Activated CD4-positive, alpha-beta T cell treated with anti-CD3 and anti-CD28 coated beads for 48 hours (primary cell): ENCODE measurements at regions not wholly inside any gene's neighbourhood (a gene's known extent, or its start where the extent isn't known, plus 50 kb on each side); places are given as distances from the start of the nearest gene placed in this dataset.
A peak's percentile ranks its signal among the peaks of the same experiment; 100 is the strongest.

ENCODE experiments used
- DNase-seq: peaks from one replicate; pipeline ENCODE4 v3.0.0-alpha.2; 2020

GRCh38 chr3:159887168-159887567, 101.5 kb upstream of the IL12A start:
- DNase-seq: no peak

DNA sequence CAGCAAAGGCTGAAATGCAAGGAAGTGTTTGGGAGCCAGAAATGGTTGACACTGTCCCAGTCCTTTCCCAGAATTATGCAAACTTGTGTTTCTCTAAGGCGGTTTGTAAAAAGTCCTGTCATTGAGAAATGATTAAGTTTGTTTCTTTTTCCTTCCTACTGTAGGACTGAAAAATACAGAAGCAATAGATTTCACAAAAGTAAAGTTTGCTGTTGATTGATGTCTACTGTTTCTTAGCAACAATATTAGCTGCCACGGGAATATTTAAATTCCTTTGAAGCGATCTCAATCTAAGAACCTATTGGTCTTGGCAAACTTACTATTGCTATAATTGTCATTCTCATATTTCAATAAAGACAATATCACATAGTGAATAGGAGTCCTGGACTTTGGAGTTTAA, 100.7 kb upstream of the IL12A start:
- no peak for DNase-seq

DNA sequence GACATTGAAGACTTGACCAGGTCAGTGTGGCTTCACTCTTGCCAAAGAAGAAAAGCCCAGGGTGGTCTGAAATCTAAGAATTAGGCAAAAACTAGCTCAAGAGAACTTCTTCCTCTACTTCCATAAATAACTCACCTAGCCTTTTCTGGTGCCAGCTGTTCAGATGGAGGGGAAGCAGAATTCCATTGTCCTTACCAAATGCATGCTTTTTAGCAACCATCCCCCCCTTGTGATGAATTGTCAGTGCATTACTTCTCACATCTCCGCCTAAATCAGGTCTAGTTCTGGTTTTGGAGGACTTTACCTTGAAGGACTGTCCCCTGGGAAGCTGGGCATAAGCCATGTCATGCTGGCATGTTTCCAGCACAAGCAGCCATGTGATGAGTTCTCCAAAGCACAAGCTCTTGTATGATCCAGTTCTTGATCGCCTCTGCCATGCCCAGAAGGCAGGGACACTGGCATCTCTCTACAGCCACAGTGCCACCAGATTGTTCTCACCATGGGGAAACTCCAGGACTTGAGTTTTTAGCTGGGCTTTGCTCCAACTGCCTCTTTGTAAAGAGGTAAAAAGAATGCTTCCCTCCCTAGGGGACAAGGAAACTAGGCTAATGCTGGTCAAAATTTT, 96.4 kb upstream of the IL12A start:
- no peak for DNase-seq

GRCh38 chr3:159892801-159893200, 95.8 kb upstream of the IL12A start:
- DNase-seq: no peak

- DNase-seq: no peak
These were observed 94.2 kb upstream of the IL12A start for GRCh38 chr3:159894386-159894785.

DNA sequence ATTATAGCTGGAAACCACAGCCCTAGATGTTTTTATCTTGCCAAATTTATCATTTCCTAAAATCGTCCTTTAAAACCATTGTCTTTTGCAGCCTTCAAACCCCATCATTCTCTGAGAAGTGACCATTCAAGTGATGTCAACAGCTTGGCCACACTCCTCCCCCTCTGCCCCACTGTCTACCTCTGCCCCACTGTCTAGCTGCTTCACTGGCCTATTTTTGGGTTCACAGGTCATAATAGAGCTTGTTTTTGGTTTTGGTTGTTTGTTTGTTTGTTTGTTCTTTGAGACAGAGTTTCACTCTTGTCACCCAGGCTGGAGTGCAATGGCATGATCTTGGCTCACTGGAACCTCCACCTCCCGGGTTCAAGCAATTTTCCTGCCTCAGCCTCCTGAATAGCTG, 93.2 kb upstream of the IL12A start:
- DNase-seq: no peak

- DNase-seq: no peak
These were observed 92.1 kb upstream of the IL12A start for GRCh38 chr3:159896543-159896942.

DNA sequence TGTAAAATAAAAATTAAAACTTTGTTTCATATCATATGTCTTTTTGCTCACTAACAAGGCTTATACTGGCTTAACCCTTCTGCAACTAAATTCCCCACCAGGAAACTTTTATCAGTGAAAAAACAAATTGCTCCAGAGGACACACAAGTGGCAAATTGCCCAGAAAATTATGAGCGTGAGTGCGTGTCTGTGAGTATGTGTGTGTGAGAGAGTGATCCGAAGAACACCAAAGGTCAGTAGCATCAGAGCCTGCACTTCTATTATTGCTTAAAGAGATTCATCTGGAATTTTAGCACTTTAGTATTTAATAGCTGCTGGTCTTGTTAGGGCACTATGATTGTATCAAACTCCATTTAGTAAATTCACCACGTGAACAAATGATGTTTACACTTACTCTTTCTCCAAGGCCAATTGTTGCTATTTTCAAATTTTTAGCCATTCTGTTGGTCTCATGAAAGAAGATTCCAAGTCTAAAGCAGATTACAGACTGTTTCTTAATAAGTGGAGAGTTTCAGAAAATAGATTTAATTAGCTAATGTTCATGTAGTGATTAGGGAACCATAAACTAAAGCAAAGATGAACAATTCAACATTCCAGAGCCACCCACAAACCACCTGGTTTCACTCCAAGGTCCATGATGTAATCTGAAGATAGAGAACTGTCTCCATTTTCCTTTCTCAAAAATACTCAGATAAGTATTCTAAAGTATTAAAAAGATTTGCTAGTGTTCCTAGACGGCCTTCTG, 91.1 kb upstream of the IL12A start:
- DNase-seq: no peak

GRCh38 chr3:159898147-159898546, 90.5 kb upstream of the IL12A start:
- DNase-seq: no peak

DNA sequence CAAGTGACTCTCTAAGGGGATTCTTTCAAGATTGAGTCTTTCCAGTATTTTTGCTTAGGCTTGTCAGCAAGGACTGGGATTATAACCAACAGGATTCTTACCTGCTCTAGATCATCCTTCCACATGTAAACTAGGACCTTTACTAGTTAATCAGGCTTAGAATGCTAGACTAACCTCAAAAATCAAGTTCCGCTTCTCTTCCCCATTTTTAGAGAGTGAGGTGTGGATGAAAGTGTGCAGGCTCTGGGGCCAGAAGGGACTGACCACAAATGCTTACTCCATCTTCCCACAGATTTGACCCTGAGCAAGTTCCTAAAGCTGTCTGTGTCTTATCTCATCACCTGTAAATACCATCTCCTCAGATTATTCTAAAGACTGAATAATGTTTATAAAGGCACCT, 89.5 kb upstream of the IL12A start:
- DNase-seq: no peak

DNA sequence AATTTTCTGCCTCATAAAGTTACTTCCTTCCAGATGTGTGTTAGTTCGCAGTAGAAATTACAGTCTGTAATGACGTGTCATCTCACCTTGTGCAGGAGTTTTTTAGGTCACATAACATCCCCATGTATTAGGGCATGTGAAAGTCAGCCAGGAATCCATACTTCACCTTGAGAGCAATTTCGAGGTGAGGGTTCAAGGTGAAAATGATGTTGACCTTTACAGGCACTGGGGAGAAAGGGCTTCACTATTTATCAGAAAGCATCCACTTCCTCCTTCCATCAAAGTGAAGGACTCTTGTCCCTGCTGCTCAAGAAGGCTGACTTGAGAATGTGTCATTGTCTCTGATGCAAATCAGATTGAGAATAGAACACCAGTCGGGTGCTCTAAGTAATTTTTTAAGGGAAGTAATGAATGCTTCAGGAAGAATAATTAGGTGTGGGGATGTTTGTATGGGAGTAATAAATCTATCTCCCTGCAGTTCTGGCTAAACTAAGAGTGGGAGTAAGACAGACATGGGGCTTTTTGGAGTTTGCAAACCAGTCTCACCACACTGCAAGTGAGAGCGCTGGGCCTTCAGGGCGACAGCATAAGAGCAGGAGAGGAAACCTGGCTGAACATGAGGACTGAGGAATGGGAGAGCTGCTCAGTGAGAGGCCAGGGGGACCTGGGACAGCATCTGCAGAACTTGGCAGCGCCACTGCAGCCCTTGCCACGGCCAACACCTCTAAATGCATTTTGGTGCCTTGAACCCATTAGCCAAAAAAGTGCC, 85.9 kb upstream of the IL12A start:
- DNase-seq: no peak

DNA sequence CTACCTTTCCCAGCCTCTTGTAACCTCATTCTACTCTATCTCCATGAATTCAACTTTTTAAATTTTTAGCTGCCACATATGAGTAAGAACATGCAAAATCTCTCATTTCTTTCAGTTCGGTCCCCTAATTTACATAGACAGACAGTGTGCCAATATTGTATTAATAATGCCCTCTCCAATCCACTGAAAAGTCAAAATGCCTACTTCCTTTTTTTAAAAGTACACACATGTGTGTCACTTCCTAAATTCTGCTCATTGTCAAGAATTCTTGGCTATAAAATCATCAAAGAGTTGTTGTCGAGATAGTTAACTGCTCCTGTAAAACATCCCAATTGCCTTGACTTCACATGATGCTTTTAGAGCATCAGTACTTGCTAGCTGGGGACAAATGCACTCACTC, 84.2 kb upstream of the IL12A start:
- no peak for DNase-seq

DNA sequence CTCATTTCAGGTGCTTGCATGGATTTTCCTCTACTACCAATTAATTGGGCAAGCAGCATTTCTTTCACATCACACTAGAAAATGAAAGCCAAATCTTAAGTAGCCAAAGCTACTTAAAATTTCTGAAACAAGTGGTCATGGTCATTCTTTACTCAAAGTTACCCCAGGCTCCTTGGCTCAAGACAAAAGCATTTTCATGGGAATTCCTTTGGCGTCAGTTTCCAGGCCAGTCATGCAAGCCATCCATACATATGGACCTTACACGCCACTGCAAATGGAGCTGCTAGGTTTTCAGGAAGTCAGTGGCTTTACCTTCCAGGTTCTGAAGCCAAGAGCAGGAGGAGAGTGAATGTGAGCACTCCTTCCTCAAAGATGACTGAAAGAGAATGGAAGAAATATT, 83.7 kb upstream of the IL12A start:
- DNase-seq: no peak

GRCh38 chr3:159907828-159908227, 80.8 kb upstream of the IL12A start:
- DNase-seq: no peak

DNA sequence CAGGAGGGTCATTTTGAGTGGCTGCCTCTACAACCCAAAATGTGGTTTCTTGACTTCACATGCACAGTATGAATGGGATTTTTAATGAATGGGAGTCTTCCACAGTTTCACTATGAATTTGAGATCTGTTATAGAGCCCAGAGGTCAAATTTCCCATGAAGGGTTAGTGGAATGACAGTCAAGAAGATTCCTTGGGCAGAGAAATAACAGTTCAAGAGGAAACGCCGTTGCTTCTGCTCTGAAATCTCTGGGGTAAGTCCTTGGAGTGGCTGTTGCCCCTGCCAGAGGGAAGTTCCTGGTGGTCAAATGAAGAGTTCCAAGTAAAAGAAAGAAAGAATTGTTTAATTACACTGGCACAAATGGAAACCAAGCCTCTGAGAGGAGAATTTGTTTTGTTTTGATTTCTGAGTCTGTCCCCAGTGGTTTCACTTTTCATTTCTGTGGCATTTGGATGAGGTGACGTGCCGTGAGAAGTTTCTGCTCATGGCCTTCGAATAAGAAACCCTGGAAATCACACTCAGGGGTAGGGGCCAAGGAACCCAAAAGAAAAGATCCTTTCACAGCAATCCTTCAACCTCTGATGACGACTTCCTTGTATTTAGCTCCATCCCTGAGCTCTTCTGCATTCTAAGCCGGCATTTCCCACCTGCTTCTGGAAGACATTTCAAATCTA, 77.5 kb upstream of the IL12A start:
- DNase-seq: peak; percentile 16

GRCh38 chr3:159911664-159912037, 77.0 kb upstream of the IL12A start:
- no peak for DNase-seq

- DNase-seq: no peak
These were observed 74.8 kb upstream of the IL12A start for GRCh38 chr3:159913712-159914414.

- no peak for DNase-seq
These were observed 74.2 kb upstream of the IL12A start for GRCh38 chr3:159914426-159914825.

DNA sequence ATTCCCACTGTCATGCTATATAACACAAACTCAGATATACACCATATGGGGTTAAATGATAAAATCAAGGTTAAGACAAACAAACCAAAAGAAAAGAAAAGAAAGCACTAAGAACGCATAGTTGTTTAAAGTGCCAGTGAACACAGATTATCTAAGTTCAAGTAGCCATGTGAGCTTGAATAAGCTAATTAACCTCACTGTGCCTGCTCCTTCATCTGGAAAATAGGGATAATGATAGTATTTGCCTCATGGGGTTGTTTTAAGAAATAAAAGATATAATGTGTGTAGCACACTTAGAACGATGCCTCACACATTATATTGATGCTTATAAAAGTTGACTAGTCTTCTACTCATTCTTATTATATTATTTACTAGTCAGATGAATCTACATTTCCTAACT, 72.6 kb upstream of the IL12A start:
- no peak for DNase-seq

DNA sequence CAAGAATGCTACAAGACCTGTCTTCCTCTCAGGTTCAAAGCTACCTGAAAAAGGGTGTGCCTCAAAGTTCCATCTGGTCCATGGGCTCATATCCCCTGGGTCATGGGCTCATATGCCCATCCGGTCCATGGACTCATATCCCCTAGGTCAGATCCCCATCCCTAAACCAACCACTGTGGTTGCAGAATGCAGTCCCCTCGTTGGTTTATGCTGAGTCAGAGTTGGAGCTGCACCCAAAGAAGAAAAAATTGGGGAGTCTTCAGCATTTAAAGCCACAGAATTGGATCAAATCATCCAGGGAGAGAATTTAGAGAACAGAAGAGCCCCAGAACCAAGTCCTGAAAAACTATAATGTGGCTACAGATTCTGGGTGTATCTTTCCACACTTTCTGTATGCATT, 71.5 kb upstream of the IL12A start:
- DNase-seq: no peak

DNA sequence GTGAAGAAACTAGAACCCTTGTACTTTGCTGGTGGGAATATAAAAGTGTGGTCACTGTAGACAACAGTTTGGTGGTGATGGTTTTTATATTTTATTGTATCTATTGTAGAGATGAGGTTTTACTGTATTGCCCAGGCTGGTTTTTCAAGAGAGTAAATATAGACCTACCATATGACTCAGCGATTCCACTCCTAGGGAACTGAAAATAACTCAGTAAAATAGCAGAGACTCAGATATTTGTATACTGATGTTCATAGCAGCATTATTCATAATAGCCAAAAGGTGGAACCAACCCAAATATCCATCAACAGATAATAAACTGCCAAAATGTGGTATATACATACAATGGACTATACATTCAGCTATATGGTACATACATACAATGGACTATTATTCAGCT, 68.8 kb upstream of the IL12A start:
- no peak for DNase-seq

DNA sequence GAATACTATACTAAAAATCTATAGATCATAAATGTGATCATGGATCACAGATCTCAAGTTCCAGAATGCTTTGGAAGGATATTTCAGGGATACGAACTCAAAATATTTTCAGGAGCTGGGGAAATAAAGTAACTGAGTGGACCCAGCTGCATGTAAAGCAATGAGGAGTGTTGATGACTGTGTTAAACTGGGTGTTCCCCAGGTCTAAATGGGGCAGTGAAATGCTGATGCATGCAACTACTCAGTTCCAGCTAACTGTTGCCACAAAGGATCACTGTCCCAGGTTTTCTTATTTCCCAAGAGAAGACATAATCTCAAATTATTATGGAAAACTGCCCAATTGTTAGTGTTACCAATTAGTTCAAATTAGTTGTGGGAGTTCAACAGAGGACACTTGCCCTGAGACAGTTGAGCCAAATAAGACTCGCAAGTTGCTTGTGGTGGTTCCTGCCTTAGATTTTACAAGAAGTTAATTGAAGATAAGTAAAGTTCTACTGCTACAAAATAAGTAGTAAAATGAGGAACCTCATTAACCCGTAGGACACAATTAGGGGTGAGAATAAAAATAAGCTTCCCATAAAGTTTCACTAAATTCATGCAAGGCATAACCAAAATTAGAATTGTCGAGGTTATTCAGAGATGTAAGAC, 66.3 kb upstream of the IL12A start:
- DNase-seq: no peak
